LHCN-M2 (cell line): ENCODE measurements at regions not wholly inside any gene's neighbourhood (a gene's known extent, or its start where the extent isn't known, plus 50 kb on each side); places are given as distances from the start of the nearest gene placed in this dataset.
"Not testable (repeated sequence)": the region's sequence is repeated elsewhere in the genome, so short reads cannot be mapped to it uniquely, and the experiment has no call there.

Source experiments
- DNase-seq: peaks from one replicate; pipeline ENCODE4 v3.0.0-alpha.2; 2012; ENCODE audit warnings: low read depth

DNA sequence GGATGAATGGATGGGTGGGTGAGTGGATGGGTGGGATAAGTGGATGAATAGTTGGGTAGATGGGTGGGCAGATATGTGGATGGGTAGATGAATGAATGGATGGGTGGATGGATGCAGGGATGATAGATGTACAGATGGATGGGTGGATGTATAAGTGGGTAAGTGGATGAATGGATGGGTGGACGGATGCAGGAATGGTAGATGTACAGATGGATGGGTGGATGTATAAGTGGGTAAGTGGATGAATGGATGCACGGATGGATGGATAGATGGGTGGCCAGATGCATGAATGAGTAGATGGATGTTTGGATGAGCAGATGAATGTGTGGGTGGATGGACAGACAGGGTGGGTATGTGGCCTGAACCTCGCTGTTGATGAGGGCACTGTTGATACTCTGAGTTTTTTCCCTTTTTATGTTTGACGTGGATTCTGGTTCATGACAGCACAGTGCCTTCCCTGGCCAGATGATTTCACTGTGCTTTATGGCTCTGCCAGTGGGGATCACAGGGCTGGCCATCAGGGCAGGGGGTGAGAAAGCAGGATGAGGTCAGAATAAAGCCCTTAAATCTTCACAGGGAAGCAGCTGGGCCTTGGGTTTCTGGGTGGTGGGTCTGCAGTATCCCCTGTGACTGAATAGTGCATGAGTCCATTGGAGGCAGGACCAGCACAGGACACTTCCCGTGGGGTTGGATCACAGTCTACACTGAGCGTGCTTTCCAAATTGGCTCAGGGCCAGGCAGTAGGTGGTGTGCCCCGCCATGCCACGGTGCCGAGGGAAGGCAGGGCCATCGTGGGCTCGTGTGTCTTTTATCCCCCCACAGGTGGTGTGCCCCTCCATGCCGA, 213.2 kb downstream of the BANP start:
- not testable (repeated sequence) for DNase-seq

- not testable (repeated sequence) for DNase-seq
Measured at GRCh38 chr16:88165040-88165544, 213.9 kb downstream of the BANP start.

DNA sequence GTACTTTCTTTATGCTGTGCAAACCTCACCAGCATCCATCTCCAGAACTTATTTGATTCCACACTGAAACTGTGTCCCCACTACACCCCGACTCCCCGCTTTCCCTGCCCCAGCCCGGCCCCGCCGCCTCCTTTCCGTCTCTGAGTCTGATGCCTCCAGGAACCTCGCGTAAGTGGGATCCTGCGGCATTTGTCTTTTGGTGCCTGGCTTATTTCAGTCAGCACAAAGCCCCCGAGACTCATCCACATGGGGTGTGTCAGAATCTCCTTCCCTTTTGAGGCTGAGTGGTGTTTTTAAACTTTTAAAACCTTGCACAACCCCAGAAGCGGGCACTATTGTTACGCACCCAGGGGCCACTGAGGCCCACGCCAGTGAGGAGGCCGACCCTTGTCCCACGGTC, 214.4 kb downstream of the BANP start:
- not testable (repeated sequence) for DNase-seq

- DNase-seq, result not testable (repeated sequence)
Measured at GRCh38 chr16:88166209-88166773, 215.1 kb downstream of the BANP start.

- DNase-seq, result not testable (repeated sequence)
Measured at GRCh38 chr16:88167798-88168556, 214.8 kb upstream of the ZNF469 start.

DNA sequence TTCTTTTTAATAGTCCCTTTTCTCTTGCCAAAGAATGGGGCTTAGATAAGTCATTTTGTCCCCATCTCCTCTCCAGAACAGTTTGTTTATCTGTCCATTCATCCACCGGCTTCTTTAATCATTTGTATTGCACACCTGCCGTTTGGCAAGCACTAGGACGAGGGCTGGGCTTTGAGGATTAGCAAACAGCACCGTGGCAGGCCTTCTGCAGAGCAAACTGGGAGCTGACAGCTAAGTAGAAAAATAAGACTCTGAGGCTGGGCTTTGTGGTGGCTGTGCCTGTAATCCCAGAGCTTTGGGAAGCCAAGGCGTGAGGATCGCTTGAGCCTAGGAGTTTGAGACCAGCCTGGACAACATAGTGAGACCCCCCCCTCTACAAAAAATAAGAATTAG, 214.2 kb upstream of the ZNF469 start:
- not testable (repeated sequence) for DNase-seq

DNA sequence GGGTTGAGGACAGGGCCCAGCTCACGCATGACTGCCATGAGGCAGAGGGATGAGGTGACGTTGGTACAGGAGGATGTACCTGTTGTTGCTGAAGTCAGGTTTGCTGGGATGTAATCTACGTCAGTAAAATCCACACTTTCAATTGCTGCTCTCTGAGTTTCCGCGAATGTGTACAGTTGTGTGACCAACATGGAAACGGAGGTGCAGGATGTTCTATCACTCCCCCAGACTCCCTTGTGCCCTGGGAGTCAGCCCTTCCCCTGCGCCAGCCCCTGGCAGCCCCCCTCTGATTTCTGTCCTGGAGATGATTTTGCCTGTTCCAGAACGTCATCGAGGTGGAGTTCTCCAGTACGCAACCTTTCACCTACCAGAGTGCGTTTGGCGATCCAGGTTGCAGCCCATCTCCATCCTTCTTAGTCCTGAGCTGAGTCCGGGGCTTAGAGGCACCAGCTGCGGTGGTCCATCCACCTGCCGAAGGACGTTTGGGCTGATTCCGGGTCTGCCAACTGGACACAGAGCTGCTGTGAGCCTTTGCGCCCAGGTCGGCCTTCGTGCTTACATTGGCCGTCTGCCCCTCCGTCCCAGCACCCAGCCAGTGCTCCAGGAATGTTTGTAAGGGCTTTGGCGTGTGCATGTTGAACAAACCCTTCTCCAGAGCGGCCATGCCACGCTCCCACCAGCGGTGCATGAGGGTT, 213.5 kb upstream of the ZNF469 start:
- DNase-seq, result not testable (repeated sequence)

DNA sequence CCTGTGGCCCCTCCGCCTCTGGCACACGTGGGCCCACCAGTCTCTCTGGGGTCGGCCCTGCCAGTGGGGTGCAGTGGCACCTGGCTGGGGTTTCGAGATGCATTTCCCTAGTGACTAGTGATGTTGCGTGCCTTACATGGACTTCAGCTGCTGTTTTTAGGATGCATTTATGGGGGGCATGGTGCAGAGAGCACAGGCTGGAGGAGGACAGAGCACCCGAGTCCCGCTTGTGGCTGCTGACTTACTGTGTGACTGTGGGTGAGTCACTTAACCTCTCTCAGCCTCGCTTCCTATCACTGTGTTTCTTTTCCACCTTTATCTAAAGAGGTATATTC, 213.0 kb upstream of the ZNF469 start:
- not testable (repeated sequence) for DNase-seq

GRCh38 chr16:88170528-88170991, 212.2 kb upstream of the ZNF469 start:
- no peak for DNase-seq

DNA sequence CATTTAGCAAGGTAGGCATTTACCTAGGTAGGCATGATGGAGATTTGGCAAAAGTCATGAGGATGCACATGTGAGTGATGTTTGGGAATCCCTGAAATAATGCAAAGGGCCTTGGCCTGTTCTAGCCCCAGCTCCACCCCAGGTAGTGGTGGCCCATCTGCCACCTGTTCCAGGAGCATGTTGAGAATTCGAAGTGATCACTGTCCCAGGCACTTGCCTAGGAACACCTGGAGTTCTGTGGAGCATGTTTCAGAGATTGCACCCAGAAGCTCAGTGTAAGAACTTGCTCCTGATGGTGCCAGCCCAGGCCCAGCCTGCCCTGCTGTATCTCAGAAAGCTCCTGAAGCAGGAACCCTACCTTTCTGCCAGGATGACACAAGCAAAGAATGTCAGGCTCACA, 211.6 kb upstream of the ZNF469 start:
- DNase-seq, result not testable (repeated sequence)

- not testable (repeated sequence) for DNase-seq
Measured at GRCh38 chr16:88176184-88176583, 206.6 kb upstream of the ZNF469 start.

DNA sequence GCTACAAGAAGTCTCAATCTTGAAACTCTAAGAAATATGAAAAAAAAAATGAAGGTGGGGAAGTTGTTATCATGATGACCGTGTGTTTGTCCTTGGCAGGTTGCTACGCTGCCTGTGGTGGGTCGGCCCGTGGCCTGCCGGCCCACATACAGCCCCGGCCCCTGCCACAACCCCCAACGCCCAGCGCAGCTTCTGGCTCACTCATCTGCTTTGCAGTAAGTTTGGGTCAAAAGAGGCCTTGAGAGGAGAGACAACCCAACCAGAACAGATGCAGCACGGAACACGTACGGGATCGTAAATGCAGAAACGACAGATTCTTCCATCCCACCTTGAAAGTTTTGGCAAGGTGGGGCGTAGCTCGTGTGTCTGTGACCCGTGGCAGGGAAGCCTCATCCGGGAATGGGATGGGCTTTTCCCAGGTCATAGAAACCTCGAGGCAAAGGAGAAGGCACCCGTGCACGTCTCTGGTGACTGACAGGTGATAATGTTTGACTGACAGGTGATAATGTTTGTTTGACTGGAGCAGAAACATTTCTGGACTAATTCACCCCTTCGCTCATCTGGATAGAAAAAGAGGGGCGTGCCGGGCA, 206.1 kb upstream of the ZNF469 start:
- DNase-seq, result not testable (repeated sequence)

DNA sequence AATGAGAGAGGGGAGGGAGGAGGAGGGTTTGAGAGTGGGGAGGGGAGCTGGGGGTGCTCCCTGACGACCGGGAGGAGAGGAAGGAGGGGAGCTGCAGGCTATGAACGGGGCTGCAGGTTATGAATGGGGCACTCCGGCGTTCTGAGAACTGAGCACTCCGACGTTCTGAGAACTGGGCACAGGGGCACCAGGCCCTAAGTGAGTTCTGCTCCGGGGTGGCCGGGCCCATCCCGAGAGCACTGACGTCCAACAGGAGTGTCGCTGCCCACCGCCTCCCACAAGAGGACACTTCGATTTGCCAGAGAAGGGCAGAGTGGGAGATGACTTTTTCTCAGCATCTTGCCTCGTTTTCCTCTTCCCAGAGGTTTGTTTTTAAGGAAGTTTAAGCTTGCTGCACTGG, 204.5 kb upstream of the ZNF469 start:
- not testable (repeated sequence) for DNase-seq

DNA sequence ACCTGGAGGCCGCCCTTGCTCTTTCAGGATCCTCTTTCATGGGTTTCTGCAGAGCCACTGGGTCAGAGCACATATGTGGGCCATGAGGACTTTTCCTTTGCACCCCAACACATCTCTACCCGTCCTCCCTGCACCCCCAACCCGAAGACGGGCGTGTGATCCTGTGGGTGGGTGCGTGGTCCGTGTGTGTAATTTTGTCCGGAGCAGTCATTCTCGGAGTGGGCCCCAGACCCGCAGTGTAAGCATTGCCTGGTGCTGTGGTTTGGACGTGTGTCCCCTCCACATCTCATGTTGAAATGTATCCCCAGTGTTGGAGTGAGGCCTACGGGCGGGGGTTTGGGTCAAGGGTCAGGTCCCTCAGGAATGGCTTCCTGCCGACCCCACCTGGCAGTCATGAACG, 203.9 kb upstream of the ZNF469 start:
- not testable (repeated sequence) for DNase-seq

DNA sequence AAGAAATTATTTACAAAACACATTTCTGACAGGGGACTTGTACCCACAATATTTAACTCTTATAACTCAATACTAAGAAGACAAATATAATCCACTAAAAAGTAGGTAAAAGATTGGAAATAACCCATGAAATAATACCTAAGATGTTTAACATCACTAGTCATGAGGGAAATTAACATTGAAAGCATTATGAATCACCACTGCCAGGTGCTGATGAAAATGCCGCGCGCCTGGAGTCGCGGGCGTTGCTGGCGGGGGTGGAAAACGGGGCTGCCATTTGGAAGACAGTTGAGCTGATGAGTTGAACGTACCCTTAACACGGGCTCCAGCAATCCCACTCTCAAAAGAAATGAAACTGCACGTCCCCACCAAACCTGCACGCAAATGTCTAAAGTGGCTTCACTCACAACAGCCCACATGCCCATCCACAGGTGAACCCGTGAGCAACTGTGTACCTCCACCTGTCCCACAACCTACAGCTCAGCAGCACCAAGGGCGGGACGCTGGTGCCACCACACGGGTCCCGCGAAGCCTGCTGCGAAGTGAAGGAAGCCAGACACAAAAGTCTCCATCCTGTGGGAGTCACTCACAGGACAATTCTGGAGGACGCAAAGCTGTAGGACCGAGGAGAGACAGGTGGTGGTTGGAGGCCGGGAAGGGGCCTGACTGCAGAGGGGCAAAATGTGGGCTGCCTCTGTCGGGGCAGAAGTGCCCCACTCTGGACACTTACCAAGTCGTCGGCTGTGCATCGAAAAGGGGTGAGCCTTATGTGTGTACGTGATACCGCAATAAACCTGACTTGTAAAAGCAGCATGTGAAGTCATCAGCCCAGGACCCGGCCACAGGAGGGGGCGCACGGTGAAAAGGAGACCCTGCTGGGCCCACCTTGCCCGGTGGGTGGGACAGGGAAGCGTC, 199.5 kb upstream of the ZNF469 start:
- not testable (repeated sequence) for DNase-seq

DNA sequence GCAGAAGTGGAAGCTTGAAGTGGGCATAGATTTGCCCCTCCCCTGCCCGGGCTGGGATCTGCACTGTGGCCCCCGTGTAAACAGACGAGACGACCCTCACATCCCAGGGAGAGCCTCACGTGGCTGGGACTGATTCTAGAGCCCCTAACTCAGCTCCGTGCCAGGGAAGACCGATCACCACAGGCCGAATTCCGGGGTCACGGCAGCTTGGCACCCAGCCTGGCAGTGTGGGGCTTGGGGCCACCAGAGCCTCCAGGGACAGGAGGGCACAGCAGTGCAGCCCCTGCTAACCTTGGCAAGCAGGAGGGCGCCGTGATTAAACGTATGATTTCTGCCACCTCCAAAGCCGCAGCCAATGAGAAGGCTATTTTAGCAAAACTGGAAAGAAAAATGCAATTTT, 198.7 kb upstream of the ZNF469 start:
- DNase-seq, result not testable (repeated sequence)

- not testable (repeated sequence) for DNase-seq
Measured at GRCh38 chr16:88184566-88185355, 198.0 kb upstream of the ZNF469 start.

GRCh38 chr16:88185406-88185805, 197.4 kb upstream of the ZNF469 start:
- DNase-seq, result not testable (repeated sequence)
